RWPE1 (cell line): ENCODE measurements at regions not wholly inside any gene's neighbourhood (a gene's known extent, or its start where the extent isn't known, plus 50 kb on each side); places are given as distances from the start of the nearest gene placed in this dataset.

Source experiments
- CTCF ChIA-PET: fragments of 350-600 bp; sonication (Branson Sonifier 250); formaldehyde crosslinking; extraction: SDS; loops from one replicate; lab custom pipeline; 2021; lab: Yijun Ruan, JAX
- POLR2A ChIA-PET: fragments of 400-600 bp; formaldehyde crosslinking; extraction: SDS; loops from one replicate; lab custom pipeline; 2020; ENCODE audit warnings: antibody characterized with exemption; ENCODE audit not compliant: low non-redundant PET; lab: Yijun Ruan, JAX
- DNase-seq: peaks from one replicate; pipeline ENCODE4 v3.0.0; 2012; ENCODE audit warnings: low spot score
- H3K27ac ChIP-seq: fragments of 450-650 bp; 2 replicates; pipeline ENCODE4 v1.5.1; 2017
- CTCF ChIP-seq: fragments of 450-650 bp; conservative IDR thresholded peaks from 2 replicates; pipeline ENCODE4 v1.5.1; 2017; ENCODE audit warnings: low read depth, mild to moderate bottlenecking

- no peak for DNase-seq
- ChIA-PET POLR2A (no interaction called here), CTCF (no interaction called here)
- no peak overlapping the region for H3K27ac ChIP-seq
- no peak for TF ChIP-seq CTCF
These were observed 50.6 kb upstream of the RBFOX3 start for GRCh38 chr17:79661292-79662041.
